C4-2B (cell line): ENCODE measurements at regions not wholly inside any gene's neighbourhood (a gene's known extent, or its start where the extent isn't known, plus 50 kb on each side); places are given as distances from the start of the nearest gene placed in this dataset.

Source experiments
- ZFX ChIP-seq: fragments of 450-650 bp; IDR thresholded peaks from 2 replicates; pipeline ENCODE4 v1.6.1; 2017
- TF ChIP-seq, protein P1 (sequence below): fragments of 450-650 bp; conservative IDR thresholded peaks from 2 replicates; pipeline ENCODE4 v1.5.1; 2017; ENCODE audit warnings: mild to moderate bottlenecking

DNA sequence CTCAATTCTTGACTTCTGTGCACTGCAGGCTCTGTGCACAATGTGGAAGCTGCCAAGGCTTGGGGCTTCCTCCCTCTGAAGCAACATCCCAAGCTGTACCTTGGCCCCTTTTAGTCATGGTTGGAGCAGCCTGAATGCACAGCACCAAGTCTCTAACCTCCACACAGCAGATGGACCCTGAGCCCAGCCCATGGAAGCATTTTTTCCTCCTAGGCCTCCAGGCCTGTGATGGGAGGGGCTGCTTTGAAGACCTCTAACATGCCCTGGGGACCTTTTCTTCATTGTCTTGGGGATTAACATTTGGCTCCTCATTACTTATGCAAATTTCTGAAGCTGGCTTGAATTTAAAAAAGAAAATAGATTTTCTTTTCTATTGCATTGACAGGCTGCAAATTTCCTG is 385.8 kb downstream of the LRRC70 start:
- TF ChIP-seq, protein P1, sequence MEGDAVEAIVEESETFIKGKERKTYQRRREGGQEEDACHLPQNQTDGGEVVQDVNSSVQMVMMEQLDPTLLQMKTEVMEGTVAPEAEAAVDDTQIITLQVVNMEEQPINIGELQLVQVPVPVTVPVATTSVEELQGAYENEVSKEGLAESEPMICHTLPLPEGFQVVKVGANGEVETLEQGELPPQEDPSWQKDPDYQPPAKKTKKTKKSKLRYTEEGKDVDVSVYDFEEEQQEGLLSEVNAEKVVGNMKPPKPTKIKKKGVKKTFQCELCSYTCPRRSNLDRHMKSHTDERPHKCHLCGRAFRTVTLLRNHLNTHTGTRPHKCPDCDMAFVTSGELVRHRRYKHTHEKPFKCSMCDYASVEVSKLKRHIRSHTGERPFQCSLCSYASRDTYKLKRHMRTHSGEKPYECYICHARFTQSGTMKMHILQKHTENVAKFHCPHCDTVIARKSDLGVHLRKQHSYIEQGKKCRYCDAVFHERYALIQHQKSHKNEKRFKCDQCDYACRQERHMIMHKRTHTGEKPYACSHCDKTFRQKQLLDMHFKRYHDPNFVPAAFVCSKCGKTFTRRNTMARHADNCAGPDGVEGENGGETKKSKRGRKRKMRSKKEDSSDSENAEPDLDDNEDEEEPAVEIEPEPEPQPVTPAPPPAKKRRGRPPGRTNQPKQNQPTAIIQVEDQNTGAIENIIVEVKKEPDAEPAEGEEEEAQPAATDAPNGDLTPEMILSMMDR, result no peak
- no peak for TF ChIP-seq ZFX
